ENCODE measurements at regions not wholly inside any gene's neighbourhood (a gene's known extent, or its start where the extent isn't known, plus 50 kb on each side); places are given as distances from the start of the nearest gene placed in this dataset.

DNA sequence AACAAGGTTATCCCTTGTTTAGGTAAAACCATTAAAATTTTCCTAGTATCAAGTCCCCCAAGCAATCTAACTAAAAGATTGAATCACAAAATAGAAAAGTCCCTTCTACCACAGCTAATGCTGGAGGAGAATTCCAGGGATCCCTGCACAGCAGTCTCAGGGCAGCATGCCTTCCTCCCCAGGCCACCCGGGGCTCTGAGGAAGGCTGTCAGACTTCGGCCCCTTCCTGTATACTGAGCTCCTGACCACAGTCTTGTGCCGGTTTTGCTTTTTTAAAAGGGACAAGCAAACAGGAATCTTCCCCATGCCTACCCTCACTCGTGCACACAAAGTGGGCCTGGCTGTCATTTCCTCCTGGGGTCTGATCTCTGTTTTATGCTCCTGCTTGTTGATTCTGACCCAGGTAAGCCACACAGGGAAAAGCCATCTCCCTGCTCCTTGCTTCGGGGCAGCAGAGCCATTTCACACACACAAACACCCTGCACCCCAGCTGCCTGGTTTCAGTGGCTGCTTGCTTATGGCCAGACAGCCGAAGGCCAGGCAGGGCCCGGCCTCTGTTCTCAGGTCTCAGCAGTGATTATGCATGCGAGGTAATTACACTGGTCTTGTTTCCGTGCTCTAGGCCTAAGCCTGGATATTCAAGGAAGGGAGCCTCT, 211.9 kb downstream of the NXNL2 start:
- no peak for TF ChIP-seq CTCF (IDR thresholded peaks at IDR 0.05; ENCODE audit: insufficient read depth, low read depth, low read length, missing control alignments)

DNA sequence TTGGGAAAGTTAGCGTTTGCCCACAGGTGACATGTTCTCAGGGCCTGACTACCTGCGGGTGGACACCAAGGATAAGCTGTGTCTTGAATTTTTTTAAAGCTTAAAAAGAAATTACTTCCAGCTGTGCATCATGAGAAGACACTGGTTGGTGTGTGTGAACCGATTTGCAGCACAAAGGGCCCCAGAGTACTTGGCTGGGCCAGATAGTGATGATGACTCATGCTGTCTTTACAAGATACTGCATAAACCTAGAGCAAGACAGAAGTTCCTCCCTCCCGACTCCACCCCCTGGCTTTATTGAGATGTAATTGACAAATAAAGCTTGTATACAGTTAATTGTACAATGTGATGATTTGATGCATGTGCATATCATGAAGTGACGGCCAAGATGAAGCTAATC, 212.8 kb downstream of the NXNL2 start:
- no peak overlapping the region for H3K4me3 ChIP-seq (ENCODE audit: low read depth, low read length)
- DNase-seq (ENCODE audit: low read depth), result no peak
- no peak for TF ChIP-seq CTCF (IDR thresholded peaks at IDR 0.05; ENCODE audit: insufficient read depth, low read depth, low read length, missing control alignments)

More for the DNA sequence above, 211.9 kb downstream of the NXNL2 start:
- H3K4me3 ChIP-seq (ENCODE audit: low read depth, low read length), result no peak overlapping the region
- no peak for DNase-seq (ENCODE audit: low read depth)

GRCh38 chr9:88748566-88749261, 213.7 kb downstream of the NXNL2 start:
- H3K4me3 ChIP-seq (ENCODE audit: low read depth, low read length), result no peak overlapping the region
- no peak for TF ChIP-seq CTCF (IDR thresholded peaks at IDR 0.05; ENCODE audit: insufficient read depth, low read depth, low read length, missing control alignments)
- DNase-seq (ENCODE audit: low read depth), result no peak

DNA sequence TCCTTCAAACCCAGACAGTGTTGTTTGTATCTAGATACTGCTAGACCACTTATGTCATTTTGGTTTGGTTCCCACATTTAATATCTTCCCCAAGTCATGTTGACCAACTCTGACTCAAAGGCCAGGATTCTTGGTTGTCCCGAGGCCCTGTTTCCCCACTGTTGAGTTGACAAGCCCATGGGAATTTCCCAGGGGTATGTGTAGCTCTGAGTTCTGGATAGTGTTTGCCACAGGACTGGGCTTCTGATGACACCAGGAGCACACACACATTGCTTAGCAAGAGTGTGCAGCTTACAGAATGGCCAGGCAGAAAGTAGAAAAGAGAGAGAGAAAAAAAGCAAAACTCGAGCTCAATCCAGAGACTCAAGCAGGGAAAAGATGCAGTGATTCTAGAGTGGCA, 214.4 kb downstream of the NXNL2 start:
- no peak overlapping the region for H3K4me3 ChIP-seq (ENCODE audit: low read depth, low read length)
- TF ChIP-seq CTCF (IDR thresholded peaks at IDR 0.05; ENCODE audit: insufficient read depth, low read depth, low read length, missing control alignments), result no peak
- no peak for DNase-seq (ENCODE audit: low read depth)

- no peak for DNase-seq (ENCODE audit: low read depth)
- H3K4me3 ChIP-seq (ENCODE audit: low read depth, low read length), result no peak overlapping the region
Observed at GRCh38 chr9:88750832-88751360, 215.9 kb downstream of the NXNL2 start.

GRCh38 chr9:88751781-88752180, 216.8 kb downstream of the NXNL2 start:
- no peak for DNase-seq (ENCODE audit: low read depth)
- TF ChIP-seq CTCF (IDR thresholded peaks at IDR 0.05; ENCODE audit: insufficient read depth, low read depth, low read length, missing control alignments), result no peak
- no peak overlapping the region for H3K4me3 ChIP-seq (ENCODE audit: low read depth, low read length)

More at GRCh38 chr9:88750832-88751360, 215.9 kb downstream of the NXNL2 start:
- TF ChIP-seq CTCF (IDR thresholded peaks at IDR 0.05; ENCODE audit: insufficient read depth, low read depth, low read length, missing control alignments), result no peak

All from GM12865 (cell line).